Upper lobe of left lung (tissue), 4 donors: ENCODE measurements at regions not wholly inside any gene's neighbourhood (a gene's known extent, or its start where the extent isn't known, plus 50 kb on each side); places are given as distances from the start of the nearest gene placed in this dataset.

ENCODE experiments used
- EP300 ChIP-seq, 4 donors: sonication (generic); formaldehyde crosslinking; IDR thresholded peaks; one replicate each; pipeline ENCODE4 v1.5.1; 2017; ENCODE audit warnings: antibody characterized with exemption in 4 of 4, control low read depth in 2 of 4
- POLR2A ChIP-seq, 4 donors: fragments of 450-650 bp; IDR thresholded peaks; one replicate each; pipeline ENCODE4 v1.5.1; 2016 to 2017; ENCODE audit warnings: antibody characterized with exemption in 4 of 4, mild to moderate bottlenecking in 2 of 4
- POLR2AphosphoS5 ChIP-seq, 2 donors: sonication (generic); formaldehyde crosslinking; IDR thresholded peaks; one replicate each; pipeline ENCODE4 v1.5.1; 2017; ENCODE audit warnings: antibody characterized with exemption in 2 of 2
- TF ChIP-seq, protein P1 (sequence below), 6 experiments: fragments of 450-650 bp in 4 of 6; fragments of 200-600 bp in 2 of 6; sonication (generic) in 2 of 6; IDR thresholded peaks; one replicate each; pipeline ENCODE4 v1.5.1; 2016 to 2019; ENCODE audit warnings: antibody characterized with exemption in 6 of 6

DNA sequence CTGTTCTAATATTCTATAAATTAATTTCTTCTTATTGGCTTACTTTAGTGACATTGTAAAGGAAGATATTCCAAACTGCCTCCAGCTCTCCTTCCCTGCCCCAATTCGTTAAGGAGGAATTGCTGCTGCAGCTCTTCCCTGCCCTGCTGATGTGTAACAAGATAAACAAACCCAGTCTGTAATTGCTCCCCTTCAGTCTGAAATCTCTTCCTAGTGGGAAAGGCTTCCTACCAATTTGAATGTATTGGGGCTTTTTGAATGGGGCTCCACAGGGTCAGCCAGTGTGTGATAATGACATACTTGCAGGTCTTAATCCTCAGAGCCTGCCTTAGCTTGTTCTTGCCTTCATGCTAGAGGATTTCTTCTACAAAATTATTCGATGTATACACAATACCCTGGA, 849.9 kb upstream of the GHITM start:
- TF ChIP-seq POLR2A (IDR thresholded peaks at IDR 0.05) (no peak), EP300 (IDR thresholded peaks at IDR 0.05) (no peak), POLR2AphosphoS5 (IDR thresholded peaks at IDR 0.05) (no peak)
- TF ChIP-seq, protein P1, sequence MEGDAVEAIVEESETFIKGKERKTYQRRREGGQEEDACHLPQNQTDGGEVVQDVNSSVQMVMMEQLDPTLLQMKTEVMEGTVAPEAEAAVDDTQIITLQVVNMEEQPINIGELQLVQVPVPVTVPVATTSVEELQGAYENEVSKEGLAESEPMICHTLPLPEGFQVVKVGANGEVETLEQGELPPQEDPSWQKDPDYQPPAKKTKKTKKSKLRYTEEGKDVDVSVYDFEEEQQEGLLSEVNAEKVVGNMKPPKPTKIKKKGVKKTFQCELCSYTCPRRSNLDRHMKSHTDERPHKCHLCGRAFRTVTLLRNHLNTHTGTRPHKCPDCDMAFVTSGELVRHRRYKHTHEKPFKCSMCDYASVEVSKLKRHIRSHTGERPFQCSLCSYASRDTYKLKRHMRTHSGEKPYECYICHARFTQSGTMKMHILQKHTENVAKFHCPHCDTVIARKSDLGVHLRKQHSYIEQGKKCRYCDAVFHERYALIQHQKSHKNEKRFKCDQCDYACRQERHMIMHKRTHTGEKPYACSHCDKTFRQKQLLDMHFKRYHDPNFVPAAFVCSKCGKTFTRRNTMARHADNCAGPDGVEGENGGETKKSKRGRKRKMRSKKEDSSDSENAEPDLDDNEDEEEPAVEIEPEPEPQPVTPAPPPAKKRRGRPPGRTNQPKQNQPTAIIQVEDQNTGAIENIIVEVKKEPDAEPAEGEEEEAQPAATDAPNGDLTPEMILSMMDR (IDR thresholded peaks at IDR 0.05): no peak
